Stomach smooth muscle (tissue), 2 donors: ENCODE measurements at regions not wholly inside any gene's neighbourhood (a gene's known extent, or its start where the extent isn't known, plus 50 kb on each side); places are given as distances from the start of the nearest gene placed in this dataset.
"Not testable (repeated sequence)": the region's sequence is repeated elsewhere in the genome, so short reads cannot be mapped to it uniquely, and the experiment has no call there.

Experiments
- H3K27ac ChIP-seq: one replicate; pipeline ENCODE4 v1.7.0; 2013; ENCODE audit warnings: mild to moderate bottlenecking, low read length, inconsistent platforms
- H3K27me3 ChIP-seq, 2 donors: one replicate each; pipeline ENCODE4 v1.7.0; 2013; ENCODE audit warnings: low read length in 2 of 2; ENCODE audit not compliant: insufficient read depth in 2 of 2, control insufficient read depth in 1 of 2
- H3K36me3 ChIP-seq, 2 donors: one replicate each; pipeline ENCODE4 v1.7.0; 2013; ENCODE audit warnings: low read length in 2 of 2; ENCODE audit not compliant: control insufficient read depth in 2 of 2, insufficient read depth in 2 of 2
- H3K4me1 ChIP-seq: one replicate; pipeline ENCODE4 v1.7.0; 2013; ENCODE audit warnings: low read length; ENCODE audit not compliant: control insufficient read depth, insufficient read depth
- H3K4me3 ChIP-seq, 2 donors: one replicate each; pipeline ENCODE4 v1.7.0; 2013; ENCODE audit warnings: low read length in 2 of 2
- H3K9ac ChIP-seq, 2 donors: one replicate each; pipeline ENCODE4 v1.7.0; 2013; ENCODE audit warnings: low read length in 2 of 2, mild to moderate bottlenecking in 1 of 2
- H3K9me3 ChIP-seq, 2 donors: one replicate each; pipeline ENCODE4 v1.7.0; 2013; ENCODE audit warnings: low read length in 2 of 2; ENCODE audit not compliant: control insufficient read depth in 2 of 2
- donor health status: healthy.
- donor health status: Pancreatic carcinoma.

- not testable (repeated sequence) for H3K9ac ChIP-seq, H3K36me3 ChIP-seq, H3K4me1 ChIP-seq, H3K27ac ChIP-seq, H3K4me3 ChIP-seq, H3K9me3 ChIP-seq, H3K27me3 ChIP-seq
Measured at GRCh38 chr10:30549134-30549687, 80.3 kb downstream of the LYZL2 start.

GRCh38 chr10:30546511-30546910 lies 83.0 kb downstream of the LYZL2 start:
- Histone ChIP-seq H3K36me3 (no peaks in the 10 kb centered on the region), H3K27me3 (peaks cover 0 to 4% of the 10 kb centered on the region in 2 donors), H3K4me3 (no peak overlapping the region), H3K9ac (no peak overlapping the region), H3K27ac (no peak overlapping the region), H3K4me1 (peaks cover 2% of the 10 kb centered on the region), H3K9me3 (no peaks in the 10 kb centered on the region)

GRCh38 chr10:30542895-30543288 lies 86.7 kb downstream of the LYZL2 start:
- no peak overlapping the region for H3K27ac ChIP-seq
- H3K9ac ChIP-seq: no peak overlapping the region
- H3K4me1 ChIP-seq: no peaks in the 10 kb centered on the region
- no peak overlapping the region for H3K4me3 ChIP-seq
- H3K27me3 ChIP-seq: peaks cover 0 to 4% of the 10 kb centered on the region in 2 donors
- H3K9me3 ChIP-seq: no peaks in the 10 kb centered on the region
- no peaks in the 10 kb centered on the region for H3K36me3 ChIP-seq

GRCh38 chr10:30542001-30542894 lies 87.3 kb downstream of the LYZL2 start:
- Histone ChIP-seq H3K27ac (no peak overlapping the region), H3K27me3 (peaks cover 0 to 4% of the 10 kb centered on the region in 2 donors), H3K4me3 (no peak overlapping the region), H3K4me1 (no peaks in the 10 kb centered on the region), H3K9ac (no peak overlapping the region), H3K9me3 (no peaks in the 10 kb centered on the region), H3K36me3 (no peaks in the 10 kb centered on the region)

- Histone ChIP-seq H3K27me3 (peaks cover 0 to 4% of the 10 kb centered on the region in 2 donors), H3K27ac (no peak overlapping the region), H3K9me3 (no peaks in the 10 kb centered on the region), H3K4me3 (no peak overlapping the region), H3K9ac (no peak overlapping the region), H3K36me3 (no peaks in the 10 kb centered on the region), H3K4me1 (no peaks in the 10 kb centered on the region)
Measured at GRCh38 chr10:30540276-30540675, 89.3 kb downstream of the LYZL2 start.

- Histone ChIP-seq H3K27ac (no peak overlapping the region), H3K4me3 (no peak overlapping the region), H3K4me1 (no peaks in the 10 kb centered on the region), H3K27me3 (peaks cover 0 to 2% of the 10 kb centered on the region in 2 donors), H3K36me3 (no peaks in the 10 kb centered on the region), H3K9ac (no peak overlapping the region), H3K9me3 (no peaks in the 10 kb centered on the region)
Measured at GRCh38 chr10:30538086-30538485, 91.5 kb downstream of the LYZL2 start.

- Histone ChIP-seq H3K36me3 (no peaks in the 10 kb centered on the region), H3K4me1 (no peaks in the 10 kb centered on the region), H3K9ac (no peak overlapping the region), H3K4me3 (no peak overlapping the region), H3K27me3 (peaks cover 0 to 2% of the 10 kb centered on the region in 2 donors), H3K27ac (no peak overlapping the region), H3K9me3 (no peaks in the 10 kb centered on the region)
Measured at GRCh38 chr10:30537586-30537985, 92.0 kb downstream of the LYZL2 start.

GRCh38 chr10:30537158-30537557 lies 92.4 kb downstream of the LYZL2 start:
- H3K27me3 ChIP-seq, H3K27ac ChIP-seq, H3K9me3 ChIP-seq, H3K36me3 ChIP-seq, H3K9ac ChIP-seq, H3K4me3 ChIP-seq, H3K4me1 ChIP-seq: not testable (repeated sequence)

GRCh38 chr10:30536578-30536977 lies 93.0 kb downstream of the LYZL2 start:
- no peak overlapping the region for H3K27ac ChIP-seq
- no peaks in the 10 kb centered on the region for H3K36me3 ChIP-seq
- no peaks in the 10 kb centered on the region for H3K27me3 ChIP-seq
- H3K4me1 ChIP-seq: no peaks in the 10 kb centered on the region
- H3K4me3 ChIP-seq: no peak overlapping the region
- H3K9me3 ChIP-seq: no peaks in the 10 kb centered on the region
- no peak overlapping the region for H3K9ac ChIP-seq

- no peak overlapping the region for H3K9ac ChIP-seq
- H3K27ac ChIP-seq: no peak overlapping the region
- no peaks in the 10 kb centered on the region for H3K4me1 ChIP-seq
- no peak overlapping the region for H3K4me3 ChIP-seq
- H3K9me3 ChIP-seq: no peaks in the 10 kb centered on the region
- no peaks in the 10 kb centered on the region for H3K27me3 ChIP-seq
- H3K36me3 ChIP-seq: no peaks in the 10 kb centered on the region
Measured at GRCh38 chr10:30535677-30536076, 93.9 kb downstream of the LYZL2 start.
